Vagina (tissue), 2 donors: ENCODE measurements at regions not wholly inside any gene's neighbourhood (a gene's known extent, or its start where the extent isn't known, plus 50 kb on each side); places are given as distances from the start of the nearest gene placed in this dataset.

Experiments used
- POLR2AphosphoS5 ChIP-seq, 2 donors: sonication (generic); formaldehyde crosslinking; IDR thresholded peaks; one replicate each; pipeline ENCODE4 v1.9.0; 2017; ENCODE audit warnings: antibody characterized with exemption in 2 of 2, mild to moderate bottlenecking in 2 of 2, low read depth in 1 of 2; ENCODE audit not compliant: insufficient read depth in 1 of 2
- TF ChIP-seq, protein P1 (sequence below), 3 experiments: fragments of 450-650 bp in 2 of 3; fragments of 200-600 bp in 1 of 3; sonication (generic) in 1 of 3; IDR thresholded peaks; one replicate each; pipeline ENCODE4 v1.5.1; 2017 to 2019; ENCODE audit warnings: antibody characterized with exemption in 3 of 3, mild to moderate bottlenecking in 2 of 3, moderate library complexity in 2 of 3

GRCh38 chr2:237159006-237159911 lies 73.6 kb downstream of the COPS8 start:
- TF ChIP-seq, protein P1, sequence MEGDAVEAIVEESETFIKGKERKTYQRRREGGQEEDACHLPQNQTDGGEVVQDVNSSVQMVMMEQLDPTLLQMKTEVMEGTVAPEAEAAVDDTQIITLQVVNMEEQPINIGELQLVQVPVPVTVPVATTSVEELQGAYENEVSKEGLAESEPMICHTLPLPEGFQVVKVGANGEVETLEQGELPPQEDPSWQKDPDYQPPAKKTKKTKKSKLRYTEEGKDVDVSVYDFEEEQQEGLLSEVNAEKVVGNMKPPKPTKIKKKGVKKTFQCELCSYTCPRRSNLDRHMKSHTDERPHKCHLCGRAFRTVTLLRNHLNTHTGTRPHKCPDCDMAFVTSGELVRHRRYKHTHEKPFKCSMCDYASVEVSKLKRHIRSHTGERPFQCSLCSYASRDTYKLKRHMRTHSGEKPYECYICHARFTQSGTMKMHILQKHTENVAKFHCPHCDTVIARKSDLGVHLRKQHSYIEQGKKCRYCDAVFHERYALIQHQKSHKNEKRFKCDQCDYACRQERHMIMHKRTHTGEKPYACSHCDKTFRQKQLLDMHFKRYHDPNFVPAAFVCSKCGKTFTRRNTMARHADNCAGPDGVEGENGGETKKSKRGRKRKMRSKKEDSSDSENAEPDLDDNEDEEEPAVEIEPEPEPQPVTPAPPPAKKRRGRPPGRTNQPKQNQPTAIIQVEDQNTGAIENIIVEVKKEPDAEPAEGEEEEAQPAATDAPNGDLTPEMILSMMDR (IDR thresholded peaks at IDR 0.05) = no peak
- no peak for TF ChIP-seq POLR2AphosphoS5 (IDR thresholded peaks at IDR 0.05; ENCODE audit: insufficient read depth in 1 of 2, low read depth in 1 of 2)
